SK-N-SH treated with all-trans-retinoic acid at 6 μM for 48 hours (cell line): ENCODE measurements at regions not wholly inside any gene's neighbourhood (a gene's known extent, or its start where the extent isn't known, plus 50 kb on each side); places are given as distances from the start of the nearest gene placed in this dataset.

Experiments
- ATAC-seq: fragments of 200-7000 bp; cut with Tn5 transposase; 3 replicates; pipeline ENCODE4 v1.9.1; 2020; ENCODE audit warnings: mild to moderate bottlenecking, moderate library complexity
- ARNTL ChIP-seq: fragments of 450-650 bp; formaldehyde crosslinking; IDR thresholded peaks from 2 replicates; pipeline ENCODE4 v1.5.0; 2020; ENCODE audit warnings: low read depth, mild to moderate bottlenecking, moderate library complexity, borderline replicate concordance
- BACH2 ChIP-seq: fragments of 250-450 bp; sonication (Bioruptor Pico); IDR thresholded peaks from 2 replicates; pipeline ENCODE4 v1.9.0; 2021; ENCODE audit warnings: mild to moderate bottlenecking, borderline replicate concordance
- CSDC2 ChIP-seq: fragments of 250-450 bp; sonication (Bioruptor Pico); IDR thresholded peaks from 2 replicates; pipeline ENCODE4 v1.5.0; 2020; ENCODE audit warnings: mild to moderate bottlenecking, moderate library complexity
- CSRNP3 ChIP-seq: fragments of 250-450 bp; sonication (Bioruptor Pico); IDR thresholded peaks from 2 replicates; pipeline ENCODE4 v1.5.1; 2021; ENCODE audit warnings: mild to moderate bottlenecking, moderate library complexity
- ESRRG ChIP-seq: fragments of 250-450 bp; sonication (Bioruptor Pico); IDR thresholded peaks from 2 replicates; pipeline ENCODE4 v1.6.1; 2021; ENCODE audit warnings: mild to moderate bottlenecking
- GLIS3 ChIP-seq: fragments of 250-450 bp; sonication (Bioruptor Pico); IDR thresholded peaks from 2 replicates; pipeline ENCODE4 v1.5.0; 2020; ENCODE audit warnings: mild to moderate bottlenecking, moderate library complexity
- ISL1 ChIP-seq: fragments of 250-450 bp; sonication (Bioruptor Pico); IDR thresholded peaks from 2 replicates; pipeline ENCODE4 v2.1.2; 2022; ENCODE audit warnings: mild to moderate bottlenecking, moderate library complexity
- OSR1 ChIP-seq: fragments of 250-450 bp; sonication (Bioruptor Pico); IDR thresholded peaks from 2 replicates; pipeline ENCODE4 v1.8.0; 2022; ENCODE audit warnings: moderate library complexity, mild to moderate bottlenecking, inconsistent platforms
- POU6F1 ChIP-seq: fragments of 250-450 bp; sonication (Bioruptor Pico); IDR thresholded peaks from 2 replicates; pipeline ENCODE4 v1.8.0; 2021; ENCODE audit warnings: low read depth, mild to moderate bottlenecking, moderate library complexity, borderline replicate concordance
- PPARA ChIP-seq: fragments of 250-450 bp; sonication (Bioruptor Pico); IDR thresholded peaks from 2 replicates; pipeline ENCODE4 v1.5.0; 2020; ENCODE audit warnings: mild to moderate bottlenecking, borderline replicate concordance
- RARB ChIP-seq: fragments of 250-450 bp; sonication (Bioruptor Pico); IDR thresholded peaks from 2 replicates; pipeline ENCODE4 v1.8.0; 2021; ENCODE audit warnings: mild to moderate bottlenecking, moderate library complexity
- SNAI2 ChIP-seq: fragments of 250-450 bp; sonication (Bioruptor Pico); IDR thresholded peaks from 2 replicates; pipeline ENCODE4 v1.5.0; 2020; ENCODE audit warnings: mild to moderate bottlenecking, moderate library complexity
- TCF4 ChIP-seq: fragments of 250-450 bp; sonication (Bioruptor Pico); IDR thresholded peaks from 2 replicates; pipeline ENCODE4 v1.8.0; 2021; ENCODE audit warnings: mild to moderate bottlenecking, moderate library complexity, borderline replicate concordance
- TOX ChIP-seq: fragments of 250-450 bp; sonication (Bioruptor Pico); IDR thresholded peaks from 2 replicates; pipeline ENCODE4 v1.8.0; 2021; ENCODE audit warnings: mild to moderate bottlenecking, moderate library complexity, borderline replicate concordance
- ZFP3 ChIP-seq: fragments of 250-450 bp; sonication (Bioruptor Pico); IDR thresholded peaks from 2 replicates; pipeline ENCODE4 v1.5.0; 2020; ENCODE audit warnings: mild to moderate bottlenecking, moderate library complexity
- ZFP30 ChIP-seq: fragments of 450-650 bp; formaldehyde crosslinking; IDR thresholded peaks from 2 replicates; pipeline ENCODE4 v1.5.0; 2022; ENCODE audit warnings: mild to moderate bottlenecking, moderate library complexity
- ZNF565 ChIP-seq: fragments of 450-650 bp; formaldehyde crosslinking; conservative IDR thresholded peaks from 2 replicates; pipeline ENCODE4 v1.5.0; 2020; ENCODE audit warnings: low read depth, mild to moderate bottlenecking, moderate library complexity
- ZNF70 ChIP-seq: fragments of 450-650 bp; formaldehyde crosslinking; IDR thresholded peaks from 2 replicates; pipeline ENCODE4 v1.5.0; 2020; ENCODE audit warnings: mild to moderate bottlenecking, moderate library complexity
- ZNF8 ChIP-seq: fragments of 450-650 bp; formaldehyde crosslinking; IDR thresholded peaks from 2 replicates; pipeline ENCODE4 v1.5.0; 2020; ENCODE audit warnings: mild to moderate bottlenecking, moderate library complexity
- TF ChIP-seq, protein P1 (sequence below): fragments of 250-450 bp; sonication (Bioruptor Pico); IDR thresholded peaks from 2 replicates; pipeline ENCODE4 v1.5.1; 2020; ENCODE audit warnings: low read depth, mild to moderate bottlenecking, moderate library complexity
- TF ChIP-seq, protein P2 (sequence below): fragments of 250-450 bp; sonication (Bioruptor Pico); IDR thresholded peaks from 2 replicates; pipeline ENCODE4 v1.5.0; 2020; ENCODE audit warnings: mild to moderate bottlenecking, moderate library complexity

- TF ChIP-seq SNAI2 (CRISPR knock-in tag) (no peak), TCF4 (CRISPR knock-in tag) (no peak), PPARA (no peak), ESRRG (CRISPR knock-in tag) (no peak), BACH2 (no peak), OSR1 (CRISPR knock-in tag) (no peak), ZNF70 (CRISPR knock-in tag) (no peak), CSDC2 (CRISPR knock-in tag) (no peak), ISL1 (CRISPR knock-in tag) (no peak), ZFP30 (CRISPR knock-in tag) (no peak), ARNTL (CRISPR knock-in tag) (no peak), TOX (CRISPR knock-in tag) (no peak), CSRNP3 (no peak), ZNF565 (CRISPR knock-in tag) (no peak), GLIS3 (CRISPR knock-in tag) (no peak), ZNF8 (CRISPR knock-in tag) (no peak), RARB (CRISPR knock-in tag) (no peak)
- TF ChIP-seq, protein P1, sequence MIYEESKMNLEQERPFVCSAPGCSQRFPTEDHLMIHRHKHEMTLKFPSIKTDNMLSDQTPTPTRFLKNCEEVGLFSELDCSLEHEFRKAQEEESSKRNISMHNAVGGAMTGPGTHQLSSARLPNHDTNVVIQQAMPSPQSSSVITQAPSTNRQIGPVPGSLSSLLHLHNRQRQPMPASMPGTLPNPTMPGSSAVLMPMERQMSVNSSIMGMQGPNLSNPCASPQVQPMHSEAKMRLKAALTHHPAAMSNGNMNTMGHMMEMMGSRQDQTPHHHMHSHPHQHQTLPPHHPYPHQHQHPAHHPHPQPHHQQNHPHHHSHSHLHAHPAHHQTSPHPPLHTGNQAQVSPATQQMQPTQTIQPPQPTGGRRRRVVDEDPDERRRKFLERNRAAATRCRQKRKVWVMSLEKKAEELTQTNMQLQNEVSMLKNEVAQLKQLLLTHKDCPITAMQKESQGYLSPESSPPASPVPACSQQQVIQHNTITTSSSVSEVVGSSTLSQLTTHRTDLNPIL (CRISPR knock-in tag) = no peak
- TF ChIP-seq, protein P2, sequence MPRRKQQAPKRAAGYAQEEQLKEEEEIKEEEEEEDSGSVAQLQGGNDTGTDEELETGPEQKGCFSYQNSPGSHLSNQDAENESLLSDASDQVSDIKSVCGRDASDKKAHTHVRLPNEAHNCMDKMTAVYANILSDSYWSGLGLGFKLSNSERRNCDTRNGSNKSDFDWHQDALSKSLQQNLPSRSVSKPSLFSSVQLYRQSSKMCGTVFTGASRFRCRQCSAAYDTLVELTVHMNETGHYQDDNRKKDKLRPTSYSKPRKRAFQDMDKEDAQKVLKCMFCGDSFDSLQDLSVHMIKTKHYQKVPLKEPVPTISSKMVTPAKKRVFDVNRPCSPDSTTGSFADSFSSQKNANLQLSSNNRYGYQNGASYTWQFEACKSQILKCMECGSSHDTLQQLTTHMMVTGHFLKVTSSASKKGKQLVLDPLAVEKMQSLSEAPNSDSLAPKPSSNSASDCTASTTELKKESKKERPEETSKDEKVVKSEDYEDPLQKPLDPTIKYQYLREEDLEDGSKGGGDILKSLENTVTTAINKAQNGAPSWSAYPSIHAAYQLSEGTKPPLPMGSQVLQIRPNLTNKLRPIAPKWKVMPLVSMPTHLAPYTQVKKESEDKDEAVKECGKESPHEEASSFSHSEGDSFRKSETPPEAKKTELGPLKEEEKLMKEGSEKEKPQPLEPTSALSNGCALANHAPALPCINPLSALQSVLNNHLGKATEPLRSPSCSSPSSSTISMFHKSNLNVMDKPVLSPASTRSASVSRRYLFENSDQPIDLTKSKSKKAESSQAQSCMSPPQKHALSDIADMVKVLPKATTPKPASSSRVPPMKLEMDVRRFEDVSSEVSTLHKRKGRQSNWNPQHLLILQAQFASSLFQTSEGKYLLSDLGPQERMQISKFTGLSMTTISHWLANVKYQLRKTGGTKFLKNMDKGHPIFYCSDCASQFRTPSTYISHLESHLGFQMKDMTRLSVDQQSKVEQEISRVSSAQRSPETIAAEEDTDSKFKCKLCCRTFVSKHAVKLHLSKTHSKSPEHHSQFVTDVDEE (CRISPR knock-in tag) = no peak
- TF ChIP-seq, all 23 proteins: peak for 0
- no peak for ATAC-seq
Measured at GRCh38 chr16:72427783-72428331, 255.9 kb upstream of the PMFBP1 start.

GRCh38 chr16:72427051-72427782, 255.3 kb upstream of the PMFBP1 start:
- no peak for ATAC-seq
- no peak for TF ChIP-seq ARNTL (CRISPR knock-in tag)
- no peak for TF ChIP-seq ZFP3 (CRISPR knock-in tag)
- TF ChIP-seq ZFP30 (CRISPR knock-in tag) = no peak
- no peak for TF ChIP-seq ESRRG (CRISPR knock-in tag)
- TF ChIP-seq, protein P1 (CRISPR knock-in tag) = no peak

DNA sequence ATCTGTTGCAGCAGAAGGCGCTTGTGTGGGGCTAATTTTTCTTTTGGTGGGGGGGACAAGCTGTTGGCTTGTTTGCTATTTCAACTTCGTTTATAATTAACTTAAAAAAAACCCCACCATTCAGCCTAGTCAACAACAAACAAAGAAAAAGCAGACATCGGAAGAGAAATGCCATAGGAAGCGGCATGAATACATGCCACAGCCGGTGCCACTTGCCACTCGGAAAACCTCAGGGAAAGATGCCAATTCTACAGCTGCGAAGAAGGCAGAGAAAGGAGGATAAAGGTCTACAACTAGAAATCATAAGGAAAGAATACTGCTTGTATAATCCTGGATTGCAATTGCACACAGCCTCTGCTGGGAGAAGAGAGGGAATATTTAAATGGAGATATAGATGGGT, 254.4 kb upstream of the PMFBP1 start:
- TF ChIP-seq ISL1 (CRISPR knock-in tag) = no peak
- TF ChIP-seq, protein P2 (CRISPR knock-in tag) = no peak
- TF ChIP-seq SNAI2 (CRISPR knock-in tag) = no peak
- TF ChIP-seq POU6F1 (CRISPR knock-in tag) = no peak
- no peak for TF ChIP-seq CSDC2 (CRISPR knock-in tag)
- no peak for TF ChIP-seq ZFP30 (CRISPR knock-in tag)
- no peak for TF ChIP-seq ZNF565 (CRISPR knock-in tag)
- no peak for TF ChIP-seq ZNF70 (CRISPR knock-in tag)
- no peak for TF ChIP-seq ZNF8 (CRISPR knock-in tag)
- TF ChIP-seq CSRNP3 = no peak
- TF ChIP-seq GLIS3 (CRISPR knock-in tag) = no peak
- no peak for TF ChIP-seq OSR1 (CRISPR knock-in tag)
- no peak for TF ChIP-seq TOX (CRISPR knock-in tag)
- TF ChIP-seq, all 23 proteins: peak for 0
- ATAC-seq = no peak
